Stomach (tissue), 4 donors: ENCODE measurements at regions not wholly inside any gene's neighbourhood (a gene's known extent, or its start where the extent isn't known, plus 50 kb on each side); places are given as distances from the start of the nearest gene placed in this dataset.

Source experiments
- CTCF ChIP-seq, 7 experiments: fragments of 450-650 bp in 4 of 7; fragments of 200-600 bp in 3 of 7; sonication (generic) in 3 of 7; IDR thresholded peaks; one replicate each; pipeline ENCODE4 v1.5.1; 2016 to 2019; ENCODE audit warnings: antibody characterized with exemption in 7 of 7, control low read depth in 2 of 7, mild to moderate bottlenecking in 1 of 7
- POLR2A ChIP-seq, 4 donors: fragments of 450-650 bp; IDR thresholded peaks; one replicate each; pipeline ENCODE4 v1.6.1; 2016; ENCODE audit warnings: antibody characterized with exemption in 4 of 4, control low read depth in 2 of 4, mild to moderate bottlenecking in 1 of 4, moderate library complexity in 1 of 4
- POLR2AphosphoS5 ChIP-seq, 3 donors: sonication (generic); formaldehyde crosslinking; IDR thresholded peaks; one replicate each; pipeline ENCODE4 v1.6.1; 2016; ENCODE audit warnings: antibody characterized with exemption in 3 of 3

- TF ChIP-seq CTCF (IDR thresholded peaks at IDR 0.05) (no peak), POLR2AphosphoS5 (IDR thresholded peaks at IDR 0.05) (no peak), POLR2A (IDR thresholded peaks at IDR 0.05) (no peak)
These were observed 346.6 kb downstream of the DHX15 start for GRCh38 chr4:24237709-24238108.
